Right renal pelvis (tissue), 4 donors: ENCODE measurements at regions not wholly inside any gene's neighbourhood (a gene's known extent, or its start where the extent isn't known, plus 50 kb on each side); places are given as distances from the start of the nearest gene placed in this dataset.
"Not testable (repeated sequence)": the region's sequence is repeated elsewhere in the genome, so short reads cannot be mapped to it uniquely, and the experiment has no call there.

Experiments
- DNase-seq, 4 donors: peaks; one replicate each; pipeline ENCODE4 v3.0.0-alpha.2; 2013; ENCODE audit warnings: low read depth in 4 of 4, low spot score in 3 of 4, missing footprints in 1 of 4

DNA sequence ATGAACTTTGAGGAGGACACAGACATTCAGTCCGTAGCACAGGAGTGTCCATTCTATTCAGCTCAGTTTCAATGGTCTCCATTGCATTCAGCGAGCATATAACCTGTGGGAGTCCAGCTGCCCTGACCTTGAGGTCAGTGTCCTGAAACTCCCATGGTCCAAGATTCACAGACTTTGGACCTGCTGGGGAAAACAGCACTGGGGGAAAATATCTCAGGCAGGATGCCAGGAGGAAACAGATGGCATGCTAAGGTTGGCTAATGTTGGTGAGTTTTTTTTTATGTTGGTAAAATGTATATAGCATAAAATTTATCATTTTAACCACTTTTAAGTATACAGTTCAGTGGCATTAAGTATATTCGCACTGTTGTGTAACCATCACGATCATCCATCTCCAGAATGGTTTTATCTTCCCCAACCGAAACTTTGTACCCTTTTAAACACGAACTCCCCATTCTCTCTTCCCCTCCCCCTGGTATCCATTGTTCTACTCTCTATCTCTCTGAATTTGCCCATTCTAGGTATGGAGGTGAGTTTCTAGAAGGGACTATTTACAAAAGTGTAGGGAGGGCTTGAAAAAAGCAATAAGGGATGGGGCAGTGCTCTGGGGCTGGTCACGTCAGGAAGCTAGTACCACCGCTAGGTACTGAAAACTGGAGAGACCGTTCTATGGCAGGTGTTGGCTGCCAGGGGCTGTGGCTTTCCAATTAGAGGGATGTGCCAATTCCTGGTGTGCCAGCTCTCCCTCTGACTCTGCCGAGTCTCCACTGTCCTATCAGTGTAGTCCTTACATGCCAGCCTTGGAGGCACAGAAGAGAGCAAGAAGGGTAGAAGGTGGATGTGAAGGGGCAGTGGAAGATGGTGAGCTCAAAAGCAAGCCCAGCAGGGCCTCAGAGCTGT lies 85.3 kb downstream of the FOXD2 start:
- DNase-seq, result no peak

DNA sequence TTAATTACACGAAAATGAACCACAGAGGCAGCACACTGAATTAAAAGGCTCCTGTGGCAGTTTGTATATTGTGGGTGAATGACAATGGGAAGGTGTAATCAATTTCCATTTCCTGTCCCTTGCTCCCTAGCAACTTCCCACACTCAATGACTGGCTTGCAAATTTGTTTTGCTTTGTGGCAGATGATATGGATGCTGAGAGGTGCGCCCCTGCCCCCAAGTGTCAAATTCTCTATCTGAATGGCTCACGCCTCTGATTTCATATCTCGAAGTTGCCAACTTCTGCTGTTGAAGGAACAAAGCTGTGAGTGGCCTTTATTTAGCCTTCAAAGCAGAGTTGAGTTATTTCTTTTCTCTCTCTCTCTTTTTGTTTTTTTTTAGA lies 86.0 kb downstream of the FOXD2 start:
- DNase-seq, result no peak

DNA sequence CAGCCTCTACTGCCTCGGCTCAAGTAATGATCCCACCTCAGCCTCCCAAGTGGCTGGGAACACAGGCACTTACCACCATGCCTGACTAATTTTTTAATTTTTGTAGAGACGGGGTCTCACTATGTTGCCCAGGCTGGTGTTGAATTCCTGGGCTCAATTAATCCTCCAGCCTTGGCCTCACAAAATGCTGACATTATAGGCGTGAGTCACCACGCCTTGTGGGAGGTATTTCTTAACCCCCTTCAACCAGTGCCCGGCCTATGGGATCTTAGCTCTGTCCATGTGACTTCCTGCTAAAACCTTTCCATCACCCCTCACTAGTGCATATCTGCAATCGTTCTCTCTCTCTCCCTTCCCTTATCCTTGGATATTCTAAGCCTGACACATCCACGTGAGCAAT lies 86.4 kb downstream of the FOXD2 start:
- DNase-seq, result no peak

DNA sequence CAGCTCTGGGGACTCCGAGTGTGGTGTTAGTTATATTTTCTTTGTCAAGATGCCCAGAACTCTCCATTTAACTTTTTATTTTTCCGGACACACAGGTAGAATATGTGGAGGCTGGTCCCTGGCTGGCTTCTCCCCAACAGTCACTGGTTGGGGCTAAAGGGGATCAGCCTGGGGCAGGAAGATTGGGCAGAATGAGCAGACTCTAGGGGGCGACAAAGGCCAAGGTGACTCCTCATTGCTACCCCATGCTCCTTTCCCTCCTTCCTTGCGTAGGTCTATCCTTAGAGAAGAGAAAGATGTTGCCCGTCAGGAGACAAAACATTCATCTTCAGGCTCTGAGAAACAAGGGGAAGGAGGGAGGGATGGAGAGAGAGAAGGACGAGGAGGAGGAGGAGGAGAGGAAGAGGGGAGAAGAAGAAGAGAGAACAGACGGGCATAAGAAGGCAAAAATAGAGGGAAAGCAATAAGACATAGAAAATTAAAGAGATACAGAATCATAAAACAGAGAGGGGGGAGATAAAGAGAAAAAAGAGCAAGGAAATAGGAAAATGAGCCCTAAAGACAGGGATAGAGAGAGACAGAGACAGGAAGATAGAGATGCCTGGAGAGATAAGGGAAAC lies 89.9 kb downstream of the FOXD2 start:
- no peak for DNase-seq

DNA sequence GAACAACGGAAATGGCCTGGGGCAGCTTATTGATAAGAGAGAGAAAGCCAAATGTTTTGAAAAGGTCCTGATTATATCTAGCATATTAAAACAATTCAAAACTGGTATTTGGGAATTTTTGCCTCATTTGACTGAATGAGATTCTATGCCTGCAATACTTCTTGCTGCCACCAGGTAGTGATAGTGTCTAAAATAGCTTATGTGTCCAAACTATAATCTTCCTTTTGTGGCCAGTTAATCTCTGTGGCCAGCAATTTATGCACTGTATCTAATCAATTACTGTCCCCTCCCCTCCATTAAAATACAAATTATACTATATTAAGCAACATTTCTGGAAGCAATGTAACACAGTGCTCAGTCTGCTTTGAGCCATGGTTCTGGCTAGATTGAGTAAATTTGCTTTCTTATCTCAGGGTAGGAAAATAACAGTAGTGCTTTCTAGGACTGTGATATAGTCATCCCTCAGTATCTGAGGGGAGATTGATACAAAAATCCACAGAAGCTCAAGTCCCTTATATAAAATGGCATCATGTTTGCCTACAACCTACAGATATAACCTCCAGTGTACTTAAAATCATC lies 91.8 kb downstream of the FOXD2 start:
- no peak for DNase-seq

DNA sequence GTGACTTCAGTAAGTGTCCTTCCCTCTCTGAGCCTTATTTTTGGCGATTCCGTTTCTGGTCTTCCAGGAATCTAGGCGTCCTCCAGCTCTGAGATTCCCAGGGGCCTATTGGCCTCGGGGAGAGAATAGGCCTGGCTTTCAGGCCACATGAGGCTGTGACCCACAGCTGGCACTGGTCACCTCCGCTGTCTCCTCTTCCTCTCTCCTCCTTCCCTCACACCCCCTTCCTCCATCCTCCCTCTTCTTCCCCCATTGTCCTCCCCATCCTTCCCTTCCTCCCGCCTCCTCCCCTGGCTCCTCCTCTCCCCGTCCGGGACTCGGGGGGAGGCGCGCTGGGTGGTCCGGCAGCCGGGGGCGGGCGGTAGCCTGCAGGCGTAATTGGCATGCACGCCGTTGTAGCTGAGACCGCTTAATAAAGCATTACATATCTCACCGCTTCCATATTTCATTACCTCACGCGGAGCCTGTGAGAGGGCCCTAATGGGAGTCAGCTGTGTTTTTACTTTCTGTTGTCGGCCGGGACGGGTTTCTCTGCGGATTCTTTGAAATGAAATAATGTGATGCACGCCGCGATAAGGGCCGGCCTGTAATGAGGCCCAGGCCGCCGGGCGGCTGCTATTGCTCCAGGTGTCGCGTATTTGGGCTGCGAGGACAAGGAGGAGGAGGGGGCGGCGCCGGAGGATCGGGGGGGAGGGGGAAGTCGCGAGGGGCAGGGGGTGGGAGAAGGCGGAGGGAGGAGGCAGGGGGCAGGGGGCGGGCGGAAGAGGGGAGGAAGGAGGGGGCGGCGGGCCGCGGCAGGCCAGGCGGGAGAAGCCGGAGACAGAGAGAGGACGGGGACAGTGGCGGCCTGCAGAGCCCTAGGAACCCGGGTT lies 95.3 kb downstream of the FOXD2 start:
- peak; percentile 66 to 83 (median 78) for DNase-seq

DNA sequence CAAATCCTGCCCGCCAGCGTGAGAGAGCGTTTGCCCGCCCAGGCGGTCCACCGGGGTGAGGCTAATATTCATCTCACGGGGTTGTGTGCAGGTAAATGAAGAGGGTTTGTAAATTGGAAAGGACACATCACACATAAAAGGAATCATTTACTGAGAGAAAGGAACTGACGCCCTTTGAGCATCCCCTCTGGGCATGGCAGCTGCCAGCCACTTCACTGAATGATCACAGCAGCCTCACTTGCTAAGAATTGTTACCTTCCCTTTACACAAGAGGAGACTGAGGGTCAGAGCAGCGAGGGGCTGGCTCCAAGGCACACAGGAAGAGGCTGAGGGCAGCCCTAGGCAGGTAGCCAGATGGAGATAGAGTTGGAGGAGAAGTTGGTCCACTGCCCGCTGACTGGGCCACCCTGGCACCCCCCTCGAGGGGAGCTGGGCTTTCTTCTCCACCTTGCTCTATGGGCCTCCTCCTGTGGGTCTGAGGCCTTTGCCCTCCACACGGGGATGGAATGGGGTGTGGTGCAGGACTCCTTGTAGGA lies 96.0 kb downstream of the FOXD2 start:
- DNase-seq, result no peak

DNA sequence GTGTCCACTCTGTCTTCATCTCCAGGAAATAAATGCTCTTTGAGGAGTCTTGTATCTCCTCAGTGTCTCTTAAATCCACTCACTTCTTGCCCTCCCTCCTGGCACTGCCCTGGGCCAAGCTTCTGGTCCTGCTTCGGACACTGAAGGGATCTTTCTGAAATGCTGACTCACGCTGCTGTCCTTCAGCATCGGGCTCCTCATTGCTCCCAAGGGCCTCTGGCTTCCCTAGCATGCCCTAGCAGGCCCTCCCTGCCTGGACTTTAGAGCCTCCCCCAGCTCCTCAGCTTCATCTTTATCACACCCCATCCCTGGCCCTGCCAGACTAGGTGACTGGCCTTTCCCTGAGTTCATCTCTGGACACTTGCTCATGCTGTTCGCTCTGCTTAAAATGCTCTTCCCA lies 96.6 kb downstream of the FOXD2 start:
- no peak for DNase-seq

DNA sequence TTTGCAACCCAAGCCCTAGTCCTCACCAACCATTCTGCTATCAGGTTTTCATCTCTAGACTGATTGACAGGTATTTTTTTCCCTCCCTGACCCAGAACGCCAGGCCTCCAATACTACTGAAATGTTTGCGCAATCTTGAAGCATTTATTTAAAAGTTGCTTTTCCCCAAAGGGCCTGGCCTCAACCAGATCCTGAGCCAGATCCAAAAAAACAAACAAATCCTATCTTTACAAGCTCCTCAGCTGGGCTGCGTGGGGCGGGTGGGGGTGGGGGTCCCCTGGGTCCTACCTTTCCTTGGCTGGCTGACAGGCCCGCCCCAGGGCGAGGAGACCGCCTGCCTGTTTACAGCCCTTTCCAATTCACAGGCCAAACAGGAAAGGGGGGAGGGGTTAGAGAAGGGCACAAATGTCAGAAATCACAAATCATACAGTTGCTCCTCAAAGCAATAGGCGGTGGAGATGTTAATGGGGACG lies 98.8 kb downstream of the FOXD2 start:
- DNase-seq, result no peak

DNA sequence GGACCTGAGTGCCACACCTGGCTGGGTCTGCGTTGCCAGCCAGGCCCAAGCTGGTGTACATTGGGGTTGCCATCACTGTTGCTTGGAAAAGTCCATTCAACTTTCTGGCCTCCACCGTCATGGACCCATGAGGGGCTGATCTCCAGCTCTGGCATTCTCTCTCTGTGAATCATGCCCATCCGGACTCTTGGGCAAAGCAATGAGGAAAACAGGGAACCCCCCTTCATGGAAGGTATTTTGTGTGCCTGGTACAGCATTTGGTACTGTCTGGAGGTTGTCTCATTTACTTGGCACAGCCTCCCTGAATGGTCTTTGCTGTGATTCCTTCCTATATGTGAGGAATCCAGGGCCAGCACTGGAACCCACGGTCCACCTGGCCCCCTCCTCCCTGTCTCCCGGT lies 99.4 kb downstream of the FOXD2 start:
- DNase-seq, result no peak

DNA sequence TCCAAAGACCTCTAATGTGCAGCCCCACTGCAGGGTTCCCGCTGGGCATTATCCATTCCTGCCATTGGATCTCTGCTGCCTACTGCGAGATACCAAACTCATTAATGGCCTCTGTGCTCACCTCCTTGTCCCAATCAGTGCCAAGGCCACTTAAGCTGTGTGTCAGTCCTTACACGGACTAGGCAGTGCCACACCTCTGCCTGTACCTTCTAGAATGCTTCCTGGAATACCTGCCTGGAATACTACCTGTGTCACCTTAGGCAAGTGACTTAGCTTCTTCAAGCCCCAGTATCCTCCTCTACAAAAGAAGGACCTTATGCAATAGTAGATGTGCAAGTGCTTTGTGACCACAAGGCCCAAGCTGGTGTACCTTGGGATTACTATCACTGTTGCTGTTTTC lies 100.1 kb downstream of the FOXD2 start:
- DNase-seq, result no peak

DNA sequence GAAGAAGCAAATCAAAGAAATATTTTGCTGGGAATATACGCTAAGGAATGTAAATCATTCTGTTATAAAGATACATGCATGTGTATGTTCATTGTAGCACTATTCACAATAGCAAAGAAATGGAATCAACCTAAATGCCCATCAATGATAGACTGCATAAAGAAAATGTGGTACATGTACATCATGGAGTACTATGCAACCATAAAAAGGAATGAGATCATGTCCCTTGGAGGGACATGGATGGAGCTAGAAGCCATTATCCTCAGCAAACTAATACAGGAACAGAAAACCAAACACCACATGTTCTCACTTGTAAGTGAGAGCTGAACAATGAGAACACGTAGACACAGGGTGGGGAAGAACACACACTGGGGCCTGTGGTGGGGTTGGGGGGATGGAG lies 100.7 kb downstream of the FOXD2 start:
- not testable (repeated sequence) for DNase-seq

DNA sequence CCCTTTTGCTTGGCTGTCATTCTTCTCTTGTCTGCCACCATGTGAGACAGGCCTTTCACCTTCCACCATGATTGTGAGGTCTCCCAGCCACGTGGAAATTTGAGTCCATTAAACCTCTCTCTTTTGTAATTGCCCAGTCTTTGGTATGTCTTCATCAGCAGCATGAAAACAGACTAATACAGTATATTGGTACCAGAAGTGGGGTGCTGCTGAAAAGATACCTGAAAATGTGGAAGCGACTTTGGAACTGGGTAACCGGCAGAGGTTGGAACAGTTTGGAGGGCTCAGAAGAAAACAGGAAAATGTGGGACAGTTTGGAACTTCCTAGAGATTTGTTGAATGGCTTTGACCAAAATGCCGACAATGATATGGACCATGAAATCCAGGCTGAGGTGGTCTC lies 103.9 kb downstream of the FOXD2 start:
- DNase-seq, result not testable (repeated sequence)

DNA sequence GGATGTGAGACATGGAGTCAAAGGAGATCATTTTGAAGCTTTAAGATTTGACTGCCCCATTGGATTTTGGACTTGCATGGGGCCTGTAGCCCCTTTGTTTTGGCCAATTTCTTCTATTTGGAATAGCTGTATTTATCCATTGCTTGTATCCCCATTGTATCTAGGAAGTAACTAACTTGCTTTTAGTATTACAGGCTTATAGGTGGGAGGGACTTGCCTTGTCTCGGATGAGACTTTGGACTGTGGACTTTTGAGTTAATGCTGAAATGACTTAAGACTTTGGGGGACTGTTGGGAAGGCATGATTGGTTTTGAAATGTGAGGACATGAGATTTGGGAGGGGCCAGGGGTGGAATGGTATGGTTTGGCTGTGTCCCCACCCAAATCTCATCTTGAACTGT lies 105.2 kb downstream of the FOXD2 start:
- DNase-seq, result not testable (repeated sequence)

DNA sequence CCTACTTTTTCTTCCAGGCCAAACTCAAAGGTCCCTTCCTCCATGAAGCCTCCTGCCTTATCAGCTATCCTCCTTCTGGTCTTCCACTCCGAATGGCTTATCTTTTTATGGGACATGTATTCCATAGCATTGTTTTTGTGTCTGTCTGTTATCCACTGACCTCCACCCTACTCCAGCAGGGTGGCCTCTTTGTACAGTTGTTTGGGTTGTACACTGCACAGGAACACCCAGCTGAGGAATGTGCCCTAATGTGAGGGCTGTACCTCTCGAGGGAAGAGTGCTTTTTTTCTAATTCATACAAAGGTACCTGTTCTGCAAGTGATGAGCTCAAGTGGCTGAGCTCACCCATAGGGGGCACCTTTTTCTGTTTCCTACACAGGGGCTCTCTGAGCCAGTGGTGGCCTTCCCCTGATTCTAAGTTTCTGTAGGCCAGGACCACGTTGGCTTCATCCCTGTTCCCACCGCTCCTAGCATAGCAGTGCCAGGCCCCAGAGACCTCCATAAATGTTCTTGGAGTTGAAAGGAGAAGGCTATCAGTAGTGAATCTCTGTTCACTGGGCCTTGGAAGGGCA lies 108.2 kb downstream of the FOXD2 start:
- no peak for DNase-seq

DNA sequence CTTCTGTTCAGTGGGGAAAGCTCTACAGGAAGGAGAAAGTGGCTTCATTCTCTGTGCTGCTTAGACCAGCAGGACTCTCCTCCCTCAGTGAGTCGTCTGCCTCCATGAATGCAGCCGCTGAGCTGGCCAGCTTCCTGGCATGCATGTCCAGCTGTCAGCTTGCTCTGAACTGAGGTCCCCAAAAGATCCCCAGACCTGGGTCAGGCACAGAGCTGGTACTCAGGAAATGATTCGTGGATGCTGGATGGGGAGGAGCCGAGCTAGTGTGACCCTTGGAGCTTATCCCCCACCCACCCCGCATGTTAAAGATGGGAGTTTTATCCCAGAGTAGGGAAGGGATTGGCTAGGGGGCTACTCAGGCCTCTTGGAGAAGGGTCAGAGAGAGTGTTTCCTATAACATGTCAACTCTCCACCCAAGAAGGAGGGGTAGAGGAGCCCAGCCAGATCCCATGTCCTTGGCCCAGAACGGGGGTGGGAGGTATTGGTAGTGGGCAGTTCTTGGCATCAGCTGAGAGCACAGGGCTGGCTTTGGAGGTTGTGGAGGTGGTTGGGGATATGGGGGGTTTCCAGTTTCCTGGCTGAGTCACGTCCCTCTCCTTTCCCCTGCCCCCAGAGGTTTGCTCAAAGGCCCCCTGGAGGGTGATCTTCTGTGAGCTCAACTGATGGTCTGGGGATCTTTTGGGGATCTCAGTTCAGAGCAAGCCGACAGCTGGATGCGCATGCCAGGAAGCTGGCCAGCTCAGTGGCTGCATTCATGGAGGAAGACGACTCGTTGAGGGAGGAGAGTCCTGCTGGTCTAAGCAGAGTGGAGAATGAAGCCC lies 110.1 kb downstream of the FOXD2 start:
- no peak for DNase-seq

DNA sequence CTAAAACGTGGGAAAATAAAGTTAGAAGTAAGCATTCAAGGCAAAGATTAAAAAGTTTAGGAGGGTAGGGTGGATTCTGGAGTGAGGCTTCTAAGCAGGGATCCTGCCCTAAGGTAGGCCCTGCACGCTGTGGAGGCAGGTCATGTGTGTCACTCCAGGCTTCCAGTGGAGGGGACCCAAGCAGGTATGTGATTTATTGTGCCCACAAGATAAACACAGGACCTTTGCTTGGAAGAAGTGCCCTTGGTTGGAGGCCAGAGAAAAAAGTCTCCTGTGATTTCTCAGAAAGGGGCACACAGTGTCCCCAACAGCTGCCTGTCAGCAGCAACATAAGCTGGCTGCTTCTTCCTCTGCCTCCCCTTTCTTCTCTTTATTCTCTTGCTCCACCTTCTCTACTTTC lies 110.8 kb downstream of the FOXD2 start:
- DNase-seq, result no peak

DNA sequence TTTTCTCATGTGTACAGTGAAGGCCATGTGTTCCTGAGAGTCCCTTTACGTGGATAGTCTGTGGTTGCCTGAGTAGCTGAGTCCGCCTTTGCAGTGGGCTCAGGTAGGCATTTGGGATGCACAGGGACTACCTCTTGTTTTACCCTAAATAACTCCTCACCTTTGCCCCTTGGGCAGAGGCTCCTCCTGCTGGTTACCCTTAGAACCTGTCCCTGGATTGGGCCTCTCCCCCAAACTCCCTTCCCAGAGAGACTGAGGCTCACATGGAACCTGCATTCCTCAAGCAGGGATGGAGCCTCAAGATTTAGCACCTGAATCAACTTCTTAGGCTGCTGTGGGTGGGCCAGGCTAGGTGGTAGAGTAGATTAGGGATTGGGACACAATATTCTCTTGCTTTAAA lies 111.7 kb downstream of the FOXD2 start:
- DNase-seq, result no peak

DNA sequence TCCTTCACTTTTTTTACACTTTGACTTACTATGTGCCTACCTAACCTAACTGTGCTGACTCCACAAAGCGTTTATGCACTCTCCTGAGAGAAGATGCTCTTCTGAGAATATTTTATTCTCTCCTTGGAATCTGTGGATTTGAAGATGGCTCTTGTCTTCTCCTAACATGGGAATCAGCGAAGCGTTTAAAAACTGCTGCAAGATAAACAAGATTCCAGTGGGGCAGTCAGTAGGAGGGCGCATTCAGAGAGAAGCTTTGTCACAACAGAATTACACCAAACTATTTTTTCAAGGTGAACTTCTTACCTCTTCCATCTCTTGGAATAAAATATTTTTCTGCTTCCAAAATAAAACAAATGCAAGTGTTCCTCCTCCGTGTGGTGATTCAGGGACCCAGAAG lies 113.1 kb downstream of the FOXD2 start:
- DNase-seq, result no peak
